DND-41 (cell line): ENCODE measurements at regions not wholly inside any gene's neighbourhood (a gene's known extent, or its start where the extent isn't known, plus 50 kb on each side); places are given as distances from the start of the nearest gene placed in this dataset.

Experiments
- EZH2 ChIP-seq: IDR thresholded peaks from 3 replicates; pipeline ENCODE4 v1.6.1; 2012; ENCODE audit warnings: borderline replicate concordance, low read depth, mild to moderate bottlenecking, moderate library complexity, low read length, inconsistent platforms; ENCODE audit not compliant: severe bottlenecking
- TF ChIP-seq, protein P1 (sequence below): IDR thresholded peaks from 2 replicates; pipeline ENCODE4 v1.5.1; 2012; ENCODE audit warnings: borderline replicate concordance, low read length, moderate library complexity, mild to moderate bottlenecking; ENCODE audit not compliant: poor library complexity, severe bottlenecking; ENCODE audit errors: extremely low read depth

DNA sequence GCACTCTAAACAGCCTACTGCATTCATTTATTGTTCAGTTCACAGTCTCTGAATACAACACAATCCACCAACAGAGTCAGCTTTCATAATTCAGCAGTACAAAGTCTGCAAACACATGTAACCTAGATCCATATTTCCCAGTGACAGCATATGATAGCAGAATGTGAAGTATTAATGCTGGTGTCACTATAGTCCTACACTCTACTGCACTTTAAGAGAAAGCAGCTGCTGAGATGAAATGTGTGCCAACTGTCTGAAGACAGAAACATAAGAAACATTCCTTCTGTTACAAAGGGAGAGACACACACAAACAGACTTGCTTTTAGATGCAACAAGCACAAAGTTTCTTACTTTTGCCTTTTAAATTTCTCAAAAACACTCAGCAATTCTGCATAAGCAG, 441.8 kb downstream of the ZEB2 start:
- TF ChIP-seq, protein P1, sequence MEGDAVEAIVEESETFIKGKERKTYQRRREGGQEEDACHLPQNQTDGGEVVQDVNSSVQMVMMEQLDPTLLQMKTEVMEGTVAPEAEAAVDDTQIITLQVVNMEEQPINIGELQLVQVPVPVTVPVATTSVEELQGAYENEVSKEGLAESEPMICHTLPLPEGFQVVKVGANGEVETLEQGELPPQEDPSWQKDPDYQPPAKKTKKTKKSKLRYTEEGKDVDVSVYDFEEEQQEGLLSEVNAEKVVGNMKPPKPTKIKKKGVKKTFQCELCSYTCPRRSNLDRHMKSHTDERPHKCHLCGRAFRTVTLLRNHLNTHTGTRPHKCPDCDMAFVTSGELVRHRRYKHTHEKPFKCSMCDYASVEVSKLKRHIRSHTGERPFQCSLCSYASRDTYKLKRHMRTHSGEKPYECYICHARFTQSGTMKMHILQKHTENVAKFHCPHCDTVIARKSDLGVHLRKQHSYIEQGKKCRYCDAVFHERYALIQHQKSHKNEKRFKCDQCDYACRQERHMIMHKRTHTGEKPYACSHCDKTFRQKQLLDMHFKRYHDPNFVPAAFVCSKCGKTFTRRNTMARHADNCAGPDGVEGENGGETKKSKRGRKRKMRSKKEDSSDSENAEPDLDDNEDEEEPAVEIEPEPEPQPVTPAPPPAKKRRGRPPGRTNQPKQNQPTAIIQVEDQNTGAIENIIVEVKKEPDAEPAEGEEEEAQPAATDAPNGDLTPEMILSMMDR = no peak
- TF ChIP-seq EZH2 = no peak
